H1 (cell line): ENCODE measurements at regions not wholly inside any gene's neighbourhood (a gene's known extent, or its start where the extent isn't known, plus 50 kb on each side); places are given as distances from the start of the nearest gene placed in this dataset.

Source experiments
- CBX5 ChIP-seq: fragments of 300-800, 300-1000 bp; sonication (generic); IDR thresholded peaks from 2 replicates; pipeline ENCODE4 v1.7.1; 2016; ENCODE audit warnings: antibody characterized with exemption, low read length, low read depth
- CBX8 ChIP-seq: fragments of 300-800, 300-1000 bp; sonication (generic); IDR thresholded peaks from 2 replicates; pipeline ENCODE4 v1.7.1; 2016; ENCODE audit warnings: low read depth, low read length, borderline replicate concordance
- NRF1 ChIP-seq: IDR thresholded peaks from 2 replicates; pipeline ENCODE4 v1.6.1; 2011; ENCODE audit warnings: mild to moderate bottlenecking, low read depth, low read length, improper control_type of control experiment
- PHF8 ChIP-seq: fragments of 200-600 bp; sonication (generic); conservative IDR thresholded peaks from 2 replicates; pipeline ENCODE4 v1.7.1; 2012; ENCODE audit warnings: low read depth, mild to moderate bottlenecking, inconsistent platforms, low read length, moderate library complexity
- POLR2A ChIP-seq, 2 experiments: IDR thresholded peaks; 1 replicate in 1 of 2; 2 replicates in 1 of 2; pipeline ENCODE4 v1.6.1; 2011; ENCODE audit warnings: low read depth in 2 of 2, low read length in 2 of 2, mild to moderate bottlenecking in 2 of 2; ENCODE audit errors: control extremely low read depth in 1 of 2
- RNF2 ChIP-seq: fragments of 200-900, 300-1000 bp; sonication (generic); IDR thresholded peaks from 2 replicates; pipeline ENCODE4 v1.7.1; 2016; ENCODE audit warnings: borderline replicate concordance, low read depth, mild to moderate bottlenecking, antibody characterized with exemption, low read length; ENCODE audit not compliant: poor library complexity, severe bottlenecking; ENCODE audit errors: missing control alignments
- SP2 ChIP-seq: IDR thresholded peaks from 2 replicates; pipeline ENCODE4 v1.6.1; 2012; ENCODE audit warnings: mild to moderate bottlenecking, low read length, inconsistent platforms
- TF ChIP-seq, protein P1 (sequence below), 3 experiments: IDR thresholded peaks; 1 replicate in 2 of 3; 2 replicates in 1 of 3; pipeline versions ENCODE4 v1.5.1 to v1.6.1; 2011; ENCODE audit warnings: low read length in 3 of 3, mild to moderate bottlenecking in 3 of 3, inconsistent platforms in 2 of 3, low read depth in 1 of 3, moderate library complexity in 1 of 3; ENCODE audit not compliant: insufficient read depth in 1 of 3; ENCODE audit errors: control extremely low read depth in 1 of 3
- TF ChIP-seq, protein P2 (sequence below): IDR thresholded peaks from 2 replicates; pipeline ENCODE4 v1.6.1; 2012; ENCODE audit warnings: inconsistent platforms

DNA sequence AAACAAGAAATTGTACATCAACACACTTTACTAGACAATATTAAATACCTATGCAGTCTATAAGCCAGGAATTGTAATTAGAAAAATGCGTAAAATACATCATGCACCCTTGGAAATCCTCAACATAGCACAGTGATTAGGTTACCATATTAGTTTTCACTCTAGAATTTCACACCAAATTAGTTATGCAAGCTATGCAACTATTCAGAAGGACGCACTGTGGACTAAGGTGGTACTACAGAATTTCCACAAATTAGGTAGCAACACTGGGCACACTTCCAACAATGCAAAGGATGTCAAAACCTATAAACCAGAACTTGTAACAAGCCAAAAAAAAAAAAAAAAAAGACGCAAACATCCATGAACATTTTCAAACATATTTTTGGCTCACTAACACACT is 71.1 kb upstream of the ZCCHC13 start:
- TF ChIP-seq, protein P1, sequence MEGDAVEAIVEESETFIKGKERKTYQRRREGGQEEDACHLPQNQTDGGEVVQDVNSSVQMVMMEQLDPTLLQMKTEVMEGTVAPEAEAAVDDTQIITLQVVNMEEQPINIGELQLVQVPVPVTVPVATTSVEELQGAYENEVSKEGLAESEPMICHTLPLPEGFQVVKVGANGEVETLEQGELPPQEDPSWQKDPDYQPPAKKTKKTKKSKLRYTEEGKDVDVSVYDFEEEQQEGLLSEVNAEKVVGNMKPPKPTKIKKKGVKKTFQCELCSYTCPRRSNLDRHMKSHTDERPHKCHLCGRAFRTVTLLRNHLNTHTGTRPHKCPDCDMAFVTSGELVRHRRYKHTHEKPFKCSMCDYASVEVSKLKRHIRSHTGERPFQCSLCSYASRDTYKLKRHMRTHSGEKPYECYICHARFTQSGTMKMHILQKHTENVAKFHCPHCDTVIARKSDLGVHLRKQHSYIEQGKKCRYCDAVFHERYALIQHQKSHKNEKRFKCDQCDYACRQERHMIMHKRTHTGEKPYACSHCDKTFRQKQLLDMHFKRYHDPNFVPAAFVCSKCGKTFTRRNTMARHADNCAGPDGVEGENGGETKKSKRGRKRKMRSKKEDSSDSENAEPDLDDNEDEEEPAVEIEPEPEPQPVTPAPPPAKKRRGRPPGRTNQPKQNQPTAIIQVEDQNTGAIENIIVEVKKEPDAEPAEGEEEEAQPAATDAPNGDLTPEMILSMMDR (IDR thresholded peaks at IDR 0.05; ENCODE audit: control extremely low read depth in 1 of 3, insufficient read depth in 1 of 3, low read depth in 1 of 3, low read length in 3 of 3): no peak
- TF ChIP-seq PHF8 (no peak), CBX8 (no peak), RNF2 (no peak), POLR2A (IDR thresholded peaks at IDR 0.05; ENCODE audit: control extremely low read depth in 1 of 2, low read depth in 2 of 2, low read length in 2 of 2) (no peak), NRF1 (no peak), CBX5 (no peak), SP2 (no peak)
- TF ChIP-seq, protein P2, sequence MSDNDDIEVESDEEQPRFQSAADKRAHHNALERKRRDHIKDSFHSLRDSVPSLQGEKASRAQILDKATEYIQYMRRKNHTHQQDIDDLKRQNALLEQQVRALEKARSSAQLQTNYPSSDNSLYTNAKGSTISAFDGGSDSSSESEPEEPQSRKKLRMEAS: no peak
